IgD-negative memory B cell (primary cell): ENCODE measurements at regions not wholly inside any gene's neighbourhood (a gene's known extent, or its start where the extent isn't known, plus 50 kb on each side); places are given as distances from the start of the nearest gene placed in this dataset.
"Not testable (repeated sequence)": the region's sequence is repeated elsewhere in the genome, so short reads cannot be mapped to it uniquely, and the experiment has no call there.

Experiments used
- H3K27ac Mint-ChIP-seq, 3 donors: one replicate each; pipeline ENCODE4 v1.8.0; 2020 to 2022; ENCODE audit warnings: mild to moderate bottlenecking in 3 of 3, mixed read lengths in 3 of 3, moderate library complexity in 1 of 3
- H3K27me3 Mint-ChIP-seq: one replicate; pipeline ENCODE4 v1.8.0; 2021; ENCODE audit warnings: mixed read lengths
- H3K36me3 Mint-ChIP-seq: one replicate; pipeline ENCODE4 v1.8.0; 2020; ENCODE audit warnings: mild to moderate bottlenecking, mixed read lengths
- H3K4me1 Mint-ChIP-seq, 3 donors: one replicate each; pipeline ENCODE4 v1.8.0; 2020 to 2022; ENCODE audit warnings: mixed read lengths in 3 of 3, mild to moderate bottlenecking in 1 of 3
- H3K4me3 Mint-ChIP-seq, 4 donors: one replicate each; pipeline ENCODE4 v1.8.0; 2020 to 2022; ENCODE audit warnings: mild to moderate bottlenecking in 4 of 4, mixed read lengths in 4 of 4, moderate library complexity in 3 of 4
- H3K9me3 Mint-ChIP-seq, 3 donors: one replicate each; pipeline ENCODE4 v1.8.0; 2020 to 2021; ENCODE audit warnings: mixed read lengths in 3 of 3, mild to moderate bottlenecking in 1 of 3

DNA sequence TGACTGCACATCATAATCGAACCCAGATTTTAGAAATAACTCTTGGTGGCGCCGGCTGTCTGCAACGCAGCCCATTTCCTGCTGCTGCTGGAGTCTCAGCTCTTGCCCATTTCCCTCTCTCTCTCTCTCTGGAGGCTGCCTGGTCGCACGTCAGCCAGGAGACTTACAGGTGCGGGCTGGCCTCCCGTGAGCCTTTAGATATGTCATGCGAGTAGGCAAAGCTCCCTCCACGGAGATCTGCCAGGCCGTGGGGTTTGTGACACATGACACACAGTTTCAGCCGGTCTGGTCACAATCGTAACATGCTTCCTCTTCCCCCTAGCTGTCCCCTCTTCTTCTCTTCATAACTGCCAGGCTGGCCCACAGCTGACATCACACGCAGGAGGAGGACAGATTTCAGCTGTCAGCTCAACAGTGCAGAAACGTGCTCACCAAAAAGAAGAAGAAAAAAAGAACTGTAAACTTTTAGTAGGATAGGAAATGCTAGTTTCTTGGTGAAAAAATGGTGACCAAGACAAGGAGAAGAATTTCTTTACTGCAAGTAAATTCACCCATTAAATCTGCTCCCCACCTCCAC lies 489.3 kb downstream of the ZNF516 start:
- Mint-ChIP-seq H3K4me1 (no peaks in the 10 kb centered on the region), H3K27me3 (no peaks in the 10 kb centered on the region), H3K4me3 (peak overlapping the region in 1 of 4 donors; percentile 32), H3K36me3 (peaks cover 3% of the 10 kb centered on the region), H3K9me3 (peaks cover 2 to 6% (median 4%) of the 10 kb centered on the region in 3 donors), H3K27ac (no peak overlapping the region)

DNA sequence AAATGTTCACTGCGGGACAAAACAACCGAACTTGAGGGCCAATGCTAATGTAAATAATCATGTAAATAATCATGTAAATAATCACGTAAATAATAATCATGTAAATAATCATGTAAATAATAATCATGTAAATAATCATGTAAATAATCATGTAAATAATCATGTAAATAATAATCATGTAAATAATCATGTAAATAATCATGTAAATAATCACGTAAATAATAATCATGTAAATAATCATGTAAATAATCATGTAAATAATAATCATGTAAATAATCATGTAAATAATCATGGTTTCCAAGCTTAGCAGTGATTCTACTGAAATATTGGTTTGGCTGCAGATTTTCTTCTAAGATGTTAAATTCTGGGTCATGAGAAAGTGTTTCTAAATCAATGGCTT lies 507.1 kb downstream of the ZNF516 start:
- not testable (repeated sequence) for H3K4me1 Mint-ChIP-seq

DNA sequence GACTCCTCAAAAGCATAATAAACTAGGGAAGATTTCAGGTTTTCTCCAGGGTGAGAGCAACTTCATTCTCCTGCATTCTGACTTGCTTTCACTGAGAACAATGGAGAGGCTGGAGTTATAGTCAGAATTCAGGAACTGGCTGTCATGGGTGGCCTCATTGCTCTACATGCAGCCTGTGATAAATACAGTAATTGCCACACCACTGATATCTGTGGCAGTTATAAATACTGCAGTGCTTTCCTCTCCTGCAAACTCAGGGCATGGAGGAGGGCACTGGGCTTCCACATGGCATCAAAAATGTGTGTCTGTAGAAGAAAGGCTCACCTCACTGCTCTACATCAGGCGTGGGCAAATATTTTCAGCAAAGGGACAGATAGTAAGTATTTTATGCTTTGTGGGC lies 510.2 kb downstream of the ZNF516 start:
- Mint-ChIP-seq H3K9me3 (peaks cover 0 to 2% (median 0%) of the 10 kb centered on the region in 3 donors), H3K27ac (no peak overlapping the region), H3K4me3 (no peak overlapping the region)

More for the DNA sequence above, 507.1 kb downstream of the ZNF516 start:
- H3K27ac Mint-ChIP-seq, H3K9me3 Mint-ChIP-seq, H3K36me3 Mint-ChIP-seq, H3K4me3 Mint-ChIP-seq, H3K27me3 Mint-ChIP-seq: not testable (repeated sequence)

DNA sequence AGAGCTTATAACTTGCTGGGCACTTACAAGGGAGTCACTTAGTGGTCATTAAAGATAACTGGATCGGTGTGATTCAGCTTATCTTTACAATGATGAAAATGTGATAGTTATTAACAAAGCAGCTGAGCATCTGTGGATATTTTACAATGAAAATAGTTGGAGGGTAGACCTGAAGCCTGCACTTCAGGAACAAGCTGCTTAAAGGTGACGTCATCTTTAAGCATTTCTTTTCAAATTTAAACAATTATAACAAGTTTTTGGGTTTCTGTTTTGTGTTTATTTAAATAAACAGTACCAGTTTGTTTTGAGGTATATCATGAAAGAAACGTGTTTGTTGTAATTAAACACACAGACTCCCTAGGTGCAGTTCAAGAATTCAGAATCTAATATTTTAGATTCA lies 513.9 kb downstream of the ZNF516 start:
- Mint-ChIP-seq H3K36me3 (no peaks in the 10 kb centered on the region), H3K4me1 (no peaks in the 10 kb centered on the region), H3K27me3 (no peaks in the 10 kb centered on the region), H3K9me3 (peaks cover 0 to 2% (median 2%) of the 10 kb centered on the region in 3 donors), H3K27ac (no peak overlapping the region), H3K4me3 (no peak overlapping the region)

More for the DNA sequence above, 510.2 kb downstream of the ZNF516 start:
- Mint-ChIP-seq H3K36me3 (no peaks in the 10 kb centered on the region), H3K4me1 (no peaks in the 10 kb centered on the region), H3K27me3 (no peaks in the 10 kb centered on the region)

DNA sequence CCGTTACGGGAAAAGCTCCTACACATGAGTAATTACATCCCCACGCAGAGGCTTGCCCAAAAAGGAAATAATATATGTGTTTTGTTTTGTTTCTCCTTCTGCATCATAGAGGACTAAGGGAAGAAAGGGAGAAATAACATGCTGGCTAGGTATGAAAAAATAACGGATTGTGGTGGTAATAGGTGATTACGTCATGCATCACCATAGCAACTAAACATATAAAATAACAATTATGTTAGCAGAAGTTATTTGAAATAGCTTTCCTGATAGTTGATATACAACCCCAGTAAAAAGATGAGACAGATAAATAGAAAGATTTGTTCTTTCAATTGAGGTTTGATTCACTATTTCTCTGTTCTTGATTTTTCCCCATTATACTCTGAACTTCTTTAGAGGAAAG lies 518.0 kb downstream of the ZNF516 start:
- Mint-ChIP-seq H3K9me3 (peaks cover 2 to 4% (median 3%) of the 10 kb centered on the region in 3 donors), H3K27ac (no peak overlapping the region), H3K4me3 (no peak overlapping the region), H3K27me3 (no peaks in the 10 kb centered on the region), H3K36me3 (no peaks in the 10 kb centered on the region), H3K4me1 (no peaks in the 10 kb centered on the region)

DNA sequence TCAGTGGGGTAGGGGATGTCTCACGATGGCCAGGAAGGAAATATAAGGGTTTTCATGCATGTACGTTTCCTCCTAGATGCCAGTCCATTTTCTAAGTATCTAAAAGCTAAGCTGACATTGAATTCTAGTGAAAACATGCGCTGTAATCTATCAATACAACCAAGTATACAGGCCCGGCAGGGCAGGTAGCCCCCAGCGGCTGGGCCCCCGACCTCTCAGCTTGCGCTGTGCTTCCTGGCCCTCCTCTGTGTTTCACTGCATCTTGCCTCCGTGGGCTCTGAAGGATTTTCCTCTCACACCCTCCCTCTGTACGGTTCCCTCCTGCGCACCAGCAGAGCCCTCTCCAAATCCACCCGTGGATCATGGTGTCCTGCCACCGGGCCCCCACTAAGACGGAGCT lies 524.8 kb downstream of the ZNF516 start:
- Mint-ChIP-seq H3K36me3 (no peaks in the 10 kb centered on the region), H3K9me3 (peaks cover 0 to 4% (median 3%) of the 10 kb centered on the region in 3 donors), H3K27ac (no peak overlapping the region), H3K4me3 (no peak overlapping the region), H3K27me3 (no peaks in the 10 kb centered on the region), H3K4me1 (no peaks in the 10 kb centered on the region)

DNA sequence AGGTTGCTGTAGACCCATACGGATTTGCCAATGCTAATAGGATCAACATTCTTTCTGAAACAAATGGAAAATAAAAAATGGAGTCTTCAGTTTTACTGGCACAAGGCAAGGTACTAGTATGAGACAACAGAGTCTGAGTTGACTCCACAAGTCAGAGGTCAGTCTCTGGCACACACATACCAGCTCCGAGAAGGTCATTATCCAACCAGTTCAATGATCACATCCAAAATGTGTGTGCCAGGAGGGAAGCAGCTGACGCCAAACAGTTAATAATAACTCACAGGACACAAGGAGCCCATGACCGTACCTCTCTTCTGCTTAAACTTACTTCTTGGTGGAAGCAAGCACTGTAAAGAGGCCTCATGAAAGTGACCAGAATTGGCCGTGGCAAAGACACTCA lies 528.6 kb downstream of the ZNF516 start:
- H3K9me3 Mint-ChIP-seq: no peaks in the 10 kb centered on the region
- no peaks in the 10 kb centered on the region for H3K36me3 Mint-ChIP-seq
- H3K27me3 Mint-ChIP-seq: no peaks in the 10 kb centered on the region
- H3K27ac Mint-ChIP-seq: no peak overlapping the region
- no peaks in the 10 kb centered on the region for H3K4me1 Mint-ChIP-seq
- H3K4me3 Mint-ChIP-seq: no peak overlapping the region

DNA sequence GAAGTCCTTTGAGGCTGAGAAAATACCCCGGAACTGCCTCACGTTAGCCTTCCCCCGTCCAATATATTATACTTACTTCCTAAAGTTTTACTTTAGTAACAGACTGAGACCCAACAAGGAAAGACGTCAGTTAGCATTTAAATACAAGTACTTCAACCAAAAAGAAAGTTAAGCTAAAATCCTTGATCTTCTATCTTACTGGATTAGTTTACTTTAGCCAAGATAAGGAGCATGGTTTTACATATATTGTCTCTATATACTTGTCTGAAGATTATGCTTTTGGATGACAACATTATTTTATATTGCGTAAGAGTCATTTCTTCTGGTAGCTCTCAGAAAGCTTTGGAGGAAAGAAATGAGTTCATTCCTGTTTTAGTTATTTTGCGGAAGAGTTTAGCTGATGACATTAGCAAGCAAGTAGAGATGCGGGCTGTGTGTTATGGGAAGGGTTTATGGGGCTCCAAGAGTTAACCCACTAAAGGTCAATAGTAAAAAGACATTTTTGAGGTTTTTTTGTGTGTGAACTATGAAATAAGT lies 532.9 kb downstream of the ZNF516 start:
- no peak overlapping the region for H3K4me3 Mint-ChIP-seq
- no peaks in the 10 kb centered on the region for H3K27me3 Mint-ChIP-seq
- no peaks in the 10 kb centered on the region for H3K4me1 Mint-ChIP-seq
- peaks cover 0 to 4% (median 0%) of the 10 kb centered on the region in 3 donors for H3K9me3 Mint-ChIP-seq
- no peak overlapping the region for H3K27ac Mint-ChIP-seq
- H3K36me3 Mint-ChIP-seq: no peaks in the 10 kb centered on the region

DNA sequence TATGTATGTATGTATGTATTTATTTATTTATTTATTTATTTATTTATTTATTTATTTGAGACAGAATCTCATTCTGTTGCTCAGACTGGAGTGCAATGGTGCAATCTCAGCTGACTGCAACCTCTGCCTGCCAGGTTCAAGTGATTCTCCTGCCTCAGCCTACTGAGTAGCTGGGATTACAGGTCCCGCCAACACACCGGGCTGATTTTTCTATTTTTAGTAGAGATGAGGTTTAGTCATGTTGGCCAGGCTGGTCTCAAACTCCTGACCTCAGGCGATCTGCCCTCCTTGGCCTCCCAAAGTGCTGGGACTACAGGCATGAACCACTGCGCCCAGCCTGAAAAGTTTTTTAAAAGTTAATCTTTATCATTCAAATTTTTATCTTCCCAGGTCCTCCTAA lies 532.9 kb upstream of the SMIM21 start:
- not testable (repeated sequence) for H3K27me3 Mint-ChIP-seq, H3K4me3 Mint-ChIP-seq, H3K4me1 Mint-ChIP-seq, H3K27ac Mint-ChIP-seq, H3K36me3 Mint-ChIP-seq, H3K9me3 Mint-ChIP-seq

DNA sequence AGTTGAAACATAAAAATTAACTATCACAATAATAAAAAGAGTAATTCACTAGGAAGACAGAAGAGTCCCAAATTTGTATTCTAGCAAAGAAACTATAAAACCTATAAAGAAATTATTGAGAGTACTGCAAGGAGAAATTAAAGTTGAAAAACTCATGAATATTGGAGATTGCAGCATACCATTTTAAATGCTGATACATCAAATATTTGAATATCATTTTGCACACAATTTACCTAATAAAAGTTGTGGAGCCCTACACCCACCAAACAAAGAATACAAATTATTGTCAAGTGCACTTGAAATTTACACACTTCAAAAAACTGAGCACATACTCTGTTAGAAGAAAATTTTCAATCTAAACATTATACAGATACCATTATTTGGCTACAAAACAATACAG lies 531.6 kb upstream of the SMIM21 start:
- no peaks in the 10 kb centered on the region for H3K36me3 Mint-ChIP-seq
- peaks cover 0 to 7% (median 4%) of the 10 kb centered on the region in 3 donors for H3K9me3 Mint-ChIP-seq
- no peak overlapping the region for H3K4me3 Mint-ChIP-seq
- H3K4me1 Mint-ChIP-seq: no peaks in the 10 kb centered on the region
- H3K27ac Mint-ChIP-seq: no peak overlapping the region
- no peaks in the 10 kb centered on the region for H3K27me3 Mint-ChIP-seq

DNA sequence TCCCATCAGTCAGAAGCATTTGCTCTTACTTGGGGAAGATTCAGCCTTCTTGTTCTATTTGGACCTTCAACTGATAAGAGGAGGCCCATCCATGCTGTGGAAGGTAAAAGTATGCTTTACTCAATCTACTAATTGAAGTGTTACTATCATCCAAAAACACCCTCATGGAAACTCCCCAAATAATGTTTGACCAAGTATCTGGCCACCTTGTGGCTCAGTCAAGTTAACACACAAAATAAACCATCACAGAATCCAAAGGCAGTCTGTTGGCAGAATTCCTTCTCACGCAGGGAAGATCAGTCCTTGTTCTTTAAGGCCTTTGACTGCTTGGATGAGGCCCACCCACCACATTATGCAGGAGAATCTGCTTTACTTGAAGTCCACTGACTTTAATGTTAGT lies 531.2 kb upstream of the SMIM21 start:
- H3K27ac Mint-ChIP-seq: no peak overlapping the region
- H3K4me3 Mint-ChIP-seq: no peak overlapping the region
- H3K27me3 Mint-ChIP-seq: no peaks in the 10 kb centered on the region
- no peaks in the 10 kb centered on the region for H3K4me1 Mint-ChIP-seq
- no peaks in the 10 kb centered on the region for H3K36me3 Mint-ChIP-seq
- peaks cover 0 to 7% (median 4%) of the 10 kb centered on the region in 3 donors for H3K9me3 Mint-ChIP-seq

DNA sequence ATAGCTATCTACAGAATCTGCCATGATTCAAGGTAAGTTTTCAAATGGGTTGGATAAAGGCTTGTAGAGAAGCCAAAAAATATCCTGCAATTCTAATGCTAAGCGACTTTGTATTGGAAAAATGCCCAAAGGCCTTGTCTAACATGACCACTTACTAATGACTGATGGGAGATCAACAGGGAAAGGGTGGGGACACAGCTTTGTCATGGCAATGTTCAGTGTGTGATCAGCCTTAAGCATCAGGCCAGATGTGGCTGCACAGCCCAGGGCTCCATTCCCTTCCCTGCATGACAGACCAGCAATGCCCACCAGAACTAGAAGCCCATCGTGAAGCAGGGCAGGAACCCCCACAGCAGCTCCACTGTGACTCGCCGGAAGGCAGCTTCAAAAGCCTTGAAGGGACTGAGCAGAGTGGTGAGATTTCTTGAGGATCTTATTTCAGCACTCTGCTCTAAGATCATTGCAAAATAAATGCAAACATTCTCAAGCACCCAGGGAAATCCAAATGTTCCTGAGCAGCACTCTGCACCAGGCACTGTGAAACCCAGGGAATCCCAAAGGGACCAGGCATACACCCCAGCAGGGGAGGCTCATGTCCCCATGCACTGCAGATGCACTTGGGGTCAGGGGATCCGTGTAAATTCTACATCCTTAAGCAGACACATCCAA lies 517.9 kb upstream of the SMIM21 start:
- Mint-ChIP-seq H3K27ac (no peak overlapping the region), H3K9me3 (peaks cover 12 to 23% (median 13%) of the 10 kb centered on the region in 3 donors), H3K27me3 (no peaks in the 10 kb centered on the region), H3K36me3 (no peaks in the 10 kb centered on the region), H3K4me3 (no peak overlapping the region), H3K4me1 (no peaks in the 10 kb centered on the region)

DNA sequence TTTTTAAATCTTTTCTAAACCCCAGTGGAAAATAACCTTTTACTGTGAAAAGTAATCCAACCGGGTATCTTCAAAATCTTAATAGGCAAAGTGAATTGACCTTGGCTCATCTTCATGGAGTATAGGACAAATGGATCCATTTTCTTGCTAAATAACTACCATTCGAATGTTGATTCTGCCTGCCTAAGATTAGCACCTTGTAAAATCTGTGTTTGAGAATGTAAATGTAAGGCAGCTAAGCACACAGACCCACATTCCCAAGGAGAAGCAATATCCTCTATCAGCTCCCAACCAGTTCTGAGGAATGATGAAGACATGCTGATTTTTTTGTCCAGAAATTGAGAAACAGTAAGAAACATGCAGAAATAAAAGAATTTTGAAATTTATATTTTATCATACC lies 509.8 kb upstream of the SMIM21 start:
- H3K4me3 Mint-ChIP-seq: no peak overlapping the region
- peaks cover 2 to 11% (median 5%) of the 10 kb centered on the region in 3 donors for H3K9me3 Mint-ChIP-seq
- no peaks in the 10 kb centered on the region for H3K27me3 Mint-ChIP-seq
- peaks cover 0 to 3% (median 0%) of the 10 kb centered on the region in 3 donors for H3K4me1 Mint-ChIP-seq
- no peaks in the 10 kb centered on the region for H3K36me3 Mint-ChIP-seq
- H3K27ac Mint-ChIP-seq: no peak overlapping the region

DNA sequence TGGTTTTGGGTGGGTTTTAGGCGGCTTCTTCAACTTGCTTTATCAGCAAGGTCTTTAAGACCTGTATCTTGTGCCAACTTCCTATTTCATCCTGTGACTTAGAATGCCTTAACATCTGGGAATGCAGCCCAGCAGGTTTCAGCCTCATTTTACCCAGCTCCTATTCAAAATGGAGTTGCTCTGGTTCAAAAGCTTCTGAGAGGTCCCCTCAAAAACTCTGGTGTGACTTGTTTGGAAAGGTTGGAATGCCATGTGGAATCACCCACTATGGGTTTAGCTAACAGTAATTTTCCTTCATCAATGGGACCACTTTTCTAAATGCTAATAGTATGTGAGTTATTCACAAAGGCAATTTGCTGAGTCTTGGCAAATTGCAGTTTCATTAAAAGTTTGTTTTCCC lies 509.4 kb upstream of the SMIM21 start:
- Mint-ChIP-seq H3K4me1 (peaks cover 0 to 3% (median 0%) of the 10 kb centered on the region in 3 donors), H3K4me3 (no peak overlapping the region), H3K27ac (no peak overlapping the region), H3K9me3 (peaks cover 2 to 9% (median 4%) of the 10 kb centered on the region in 3 donors), H3K27me3 (no peaks in the 10 kb centered on the region), H3K36me3 (no peaks in the 10 kb centered on the region)

DNA sequence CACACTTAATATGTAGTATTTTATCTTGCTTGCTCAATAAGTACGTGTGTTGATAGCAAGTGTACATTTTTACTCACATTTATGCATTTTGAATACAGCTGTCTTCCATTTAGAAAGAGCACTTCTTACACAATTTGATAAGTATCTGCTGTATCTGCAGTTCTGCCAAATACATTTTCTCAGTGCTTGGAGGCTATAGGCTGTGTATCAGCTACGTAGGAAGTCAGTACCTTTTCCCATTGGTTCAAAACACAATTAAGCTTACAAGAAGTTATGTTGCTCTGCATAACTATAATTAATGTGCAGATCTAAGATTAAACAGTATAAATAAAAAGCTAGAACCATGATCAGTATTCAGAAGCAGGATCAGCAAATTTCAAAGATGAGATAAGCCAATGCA lies 503.6 kb upstream of the SMIM21 start:
- no peaks in the 10 kb centered on the region for H3K36me3 Mint-ChIP-seq
- H3K4me3 Mint-ChIP-seq: no peak overlapping the region
- no peaks in the 10 kb centered on the region for H3K4me1 Mint-ChIP-seq
- H3K9me3 Mint-ChIP-seq: peaks cover 0 to 6% (median 2%) of the 10 kb centered on the region in 3 donors
- no peaks in the 10 kb centered on the region for H3K27me3 Mint-ChIP-seq
- H3K27ac Mint-ChIP-seq: no peak overlapping the region

DNA sequence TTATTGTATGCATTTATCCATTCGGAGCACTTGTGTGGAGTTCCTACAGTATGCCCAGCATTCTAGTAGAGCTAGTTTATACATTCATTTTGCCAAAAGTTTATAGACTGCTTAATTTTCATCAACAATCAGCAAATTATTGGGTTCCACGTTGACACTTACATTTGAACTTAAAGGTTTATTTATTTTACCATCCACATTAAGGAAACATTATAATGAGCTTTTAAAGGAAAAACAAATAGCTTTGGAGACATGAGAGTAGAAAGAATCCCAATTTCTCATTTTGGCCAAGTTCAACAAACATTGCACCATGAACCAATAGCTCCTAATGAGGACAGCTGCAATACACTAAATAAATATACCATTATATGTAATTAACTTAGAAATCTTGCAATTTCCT lies 501.2 kb upstream of the SMIM21 start:
- H3K27ac Mint-ChIP-seq: no peak overlapping the region
- peaks cover 0 to 2% (median 0%) of the 10 kb centered on the region in 3 donors for H3K9me3 Mint-ChIP-seq
- H3K36me3 Mint-ChIP-seq: no peaks in the 10 kb centered on the region
- no peaks in the 10 kb centered on the region for H3K27me3 Mint-ChIP-seq
- H3K4me1 Mint-ChIP-seq: no peaks in the 10 kb centered on the region
- H3K4me3 Mint-ChIP-seq: no peak overlapping the region
